HepG2 (cell line): ENCODE measurements at regions not wholly inside any gene's neighbourhood (a gene's known extent, or its start where the extent isn't known, plus 50 kb on each side); places are given as distances from the start of the nearest gene placed in this dataset.

Experiments used
- ATAC-seq: fragments of 200-7000 bp; cut with Tn5 transposase; 3 replicates; pipeline ENCODE4 v1.9.1; 2020; ENCODE audit warnings: mild to moderate bottlenecking, moderate library complexity
- BruUV-seq: library from RNA; stranded (reverse); fragments of 400-500 nt; replicated peaks from 2 replicates; lab custom pipeline; 2021; lab: Mats Ljungman, UMichigan
- CTCF ChIA-PET: fragments of 300-600 bp; formaldehyde crosslinking; extraction: SDS; loops from one replicate; lab custom pipeline; 2021; ENCODE audit warnings: low total read pairs, inconsistent platforms, low intra/inter-chr PET ratio; lab: Yijun Ruan, JAX
- POLR2A ChIA-PET: fragments of 350-600 bp; sonication (Branson Sonifier 250); formaldehyde crosslinking; loops from one replicate; lab custom pipeline; 2020; ENCODE audit warnings: antibody characterized with exemption, inconsistent platforms; lab: Yijun Ruan, JAX
- DNase-seq: peaks from one replicate; pipeline ENCODE4 v3.0.0-alpha.2; 2015; ENCODE audit warnings: low spot score
- FAIRE-seq: peaks from 3 replicates; lab custom pipeline; 2011; peaks lifted over from hg19 to GRCh38; lab: Jason Lieb, UNC
- H2AFZ ChIP-seq: one replicate; pipeline ENCODE4 v1.6.1; 2011; ENCODE audit warnings: low read length, inconsistent platforms
- H3K27ac ChIP-seq: fragments of 300-600 bp; 3 replicates; pipeline ENCODE4 v1.8.0; 2011; ENCODE audit warnings: mixed run types, mild to moderate bottlenecking, mixed read lengths, low read length, inconsistent platforms; ENCODE audit not compliant: insufficient read depth; ENCODE audit errors: extremely low read length
- H3K27me3 ChIP-seq, 2 experiments: fragments of 200-600 bp in 1 of 2; 2 replicates in 1 of 2; 3 replicates in 1 of 2; pipeline versions ENCODE4 v1.6.0 to v1.8.0; 2011; ENCODE audit warnings: low read length in 2 of 2, mild to moderate bottlenecking in 2 of 2, moderate library complexity in 2 of 2, inconsistent platforms in 1 of 2; ENCODE audit not compliant: insufficient read depth in 2 of 2, control insufficient read depth in 1 of 2
- H3K36me3 ChIP-seq, 2 experiments: fragments of 200-600 bp in 1 of 2; replicated peaks in 1 of 2; 2 replicates in 1 of 2; 3 replicates in 1 of 2; pipeline versions ENCODE4 v1.5.1 to v1.8.0; 2011; ENCODE audit warnings: low read length in 2 of 2, inconsistent platforms in 1 of 2; ENCODE audit not compliant: insufficient read depth in 2 of 2, control insufficient read depth in 1 of 2
- H3K4me1 ChIP-seq: 2 replicates; pipeline ENCODE4 v1.5.1; 2012; ENCODE audit warnings: low read length, inconsistent platforms; ENCODE audit not compliant: insufficient read depth
- H3K4me2 ChIP-seq: 2 replicates; pipeline ENCODE4 v1.6.0; 2011; ENCODE audit warnings: low read depth, low read length, inconsistent platforms
- H3K4me3 ChIP-seq, 3 experiments: fragments of 200-600 bp in 1 of 3; sonication (generic), shearing (Covaris generic) in 1 of 3; replicated peaks in 1 of 3; 2 replicates each; pipeline ENCODE4 v1.5.1; 2011 to 2016; ENCODE audit warnings: low read length in 3 of 3, inconsistent platforms in 2 of 3, low read depth in 2 of 3, mild to moderate bottlenecking in 2 of 3, control low read depth in 1 of 3, mixed read lengths in 1 of 3; ENCODE audit not compliant: insufficient read depth in 1 of 3
- H3K79me2 ChIP-seq: one replicate; pipeline ENCODE4 v1.6.1; 2011; ENCODE audit warnings: low read length, inconsistent platforms; ENCODE audit not compliant: insufficient read depth
- H3K9ac ChIP-seq: 2 replicates; pipeline ENCODE4 v1.6.0; 2011; ENCODE audit warnings: mild to moderate bottlenecking, low read depth, low read length, inconsistent platforms; ENCODE audit not compliant: insufficient read depth
- H3K9me3 ChIP-seq: 2 replicates; pipeline ENCODE4 v1.5.1; 2012; ENCODE audit warnings: mild to moderate bottlenecking, low read length
- H4K20me1 ChIP-seq: 2 replicates; pipeline ENCODE4 v1.6.0; 2011; ENCODE audit warnings: inconsistent platforms, mild to moderate bottlenecking, low read length, moderate library complexity; ENCODE audit not compliant: insufficient read depth
- CHCHD3 ChIP-seq: sonication (generic); formaldehyde crosslinking; IDR thresholded peaks from 2 replicates; pipeline ENCODE4 v1.8.0; 2022; ENCODE audit warnings: mild to moderate bottlenecking, missing genetic modification reagents, moderate library complexity
- HMGXB3 ChIP-seq: sonication (generic); formaldehyde crosslinking; IDR thresholded peaks from 2 replicates; pipeline ENCODE4 v1.4.0; 2020; ENCODE audit warnings: missing genetic modification reagents, borderline replicate concordance
- HNRNPL ChIP-seq: fragments of 200-400 bp; formaldehyde crosslinking; IDR thresholded peaks from 2 replicates; pipeline ENCODE4 v1.6.1; 2017; ENCODE audit warnings: mild to moderate bottlenecking, low read depth, low read length
- MAFF ChIP-seq: IDR thresholded peaks from 2 replicates; pipeline ENCODE4 v1.6.1; 2011; ENCODE audit warnings: low read depth, low read length, improper control_type of control experiment
- MAFK ChIP-seq, 2 experiments: IDR thresholded peaks in 1 of 2; conservative IDR thresholded peaks in 1 of 2; 2 replicates each; pipeline ENCODE4 v1.6.1; 2011; ENCODE audit warnings: improper control_type of control experiment in 2 of 2, low read length in 2 of 2
- NFIC ChIP-seq: IDR thresholded peaks from 2 replicates; pipeline ENCODE4 v1.6.1; 2012; ENCODE audit warnings: mild to moderate bottlenecking, low read length, inconsistent platforms
- SKI ChIP-seq: fragments of 450-650 bp; IDR thresholded peaks from one replicate; pipeline ENCODE4 v1.6.1; 2018; ENCODE audit warnings: mild to moderate bottlenecking; ENCODE audit not compliant: partially characterized antibody
- SNAPC2 ChIP-seq: sonication (generic); formaldehyde crosslinking; IDR thresholded peaks from 2 replicates; pipeline ENCODE4 v1.8.1; 2022; ENCODE audit warnings: mild to moderate bottlenecking, missing genetic modification reagents
- THYN1 ChIP-seq: sonication (generic); formaldehyde crosslinking; IDR thresholded peaks from 2 replicates; pipeline ENCODE4 v1.8.1; 2023; ENCODE audit warnings: low read depth, mild to moderate bottlenecking, moderate library complexity, missing genetic modification reagents, borderline replicate concordance
- ZBTB8A ChIP-seq: sonication (generic); formaldehyde crosslinking; IDR thresholded peaks from 2 replicates; pipeline ENCODE4 v1.4.0; 2020; ENCODE audit warnings: mild to moderate bottlenecking, low read depth, missing genetic modification reagents, borderline replicate concordance
- ZNF619 ChIP-seq: sonication (generic); formaldehyde crosslinking; IDR thresholded peaks from 2 replicates; pipeline ENCODE4 v1.4.0; 2020; ENCODE audit warnings: mild to moderate bottlenecking, missing genetic modification reagents
- WGBS: methylation state at CpG from one replicate; pipeline ENCODE4 v1.1.6; 2017; ENCODE audit warnings: low lambda C conversion rate; 5-methylcytosine and 5-hydroxymethylcytosine counted together
- in situ Hi-C: cut with HindIII; loops from 2 replicates; pipeline ENCODE4 v1.10.0; 2017; ENCODE audit warnings: low pct_unique_long_range_greater_than_20kb; ENCODE audit not compliant: extremely low pct_ligation_motif_present
- intact Hi-C: fragments of 100-400 bp; cut with micrococcal nuclease; formaldehyde crosslinking; loops from one replicate; pipeline ENCODE4 v1.10.0; 2022; ENCODE audit not compliant: unreplicated experiment
- TF ChIP-seq, protein P1 (sequence below): sonication (generic); formaldehyde crosslinking; IDR thresholded peaks from 2 replicates; pipeline ENCODE4 v1.4.0; 2020; ENCODE audit warnings: mild to moderate bottlenecking, missing genetic modification reagents, borderline replicate concordance

DNA sequence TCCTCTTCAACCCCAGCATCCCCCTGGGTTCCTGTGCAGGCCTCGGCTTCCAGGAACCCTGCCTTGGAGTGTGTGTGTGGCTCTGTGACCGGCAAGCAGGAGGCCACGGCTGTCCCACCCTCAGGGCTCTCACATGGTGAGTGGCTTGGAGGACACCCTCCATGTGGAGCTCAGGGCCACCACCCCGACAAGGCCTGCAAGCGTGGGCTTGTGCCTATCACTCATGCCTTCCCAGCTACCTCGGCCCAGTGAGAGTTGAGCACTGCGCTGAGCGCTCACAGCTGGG lies 76.7 kb downstream of the DACT2 start (continued):
- no peak for TF ChIP-seq HMGXB3 (CRISPR knock-in tag)
- no peak for TF ChIP-seq ZBTB8A (CRISPR knock-in tag)
- TF ChIP-seq SKI, result no peak
- TF ChIP-seq, all 625 proteins: peak for 0

DNA sequence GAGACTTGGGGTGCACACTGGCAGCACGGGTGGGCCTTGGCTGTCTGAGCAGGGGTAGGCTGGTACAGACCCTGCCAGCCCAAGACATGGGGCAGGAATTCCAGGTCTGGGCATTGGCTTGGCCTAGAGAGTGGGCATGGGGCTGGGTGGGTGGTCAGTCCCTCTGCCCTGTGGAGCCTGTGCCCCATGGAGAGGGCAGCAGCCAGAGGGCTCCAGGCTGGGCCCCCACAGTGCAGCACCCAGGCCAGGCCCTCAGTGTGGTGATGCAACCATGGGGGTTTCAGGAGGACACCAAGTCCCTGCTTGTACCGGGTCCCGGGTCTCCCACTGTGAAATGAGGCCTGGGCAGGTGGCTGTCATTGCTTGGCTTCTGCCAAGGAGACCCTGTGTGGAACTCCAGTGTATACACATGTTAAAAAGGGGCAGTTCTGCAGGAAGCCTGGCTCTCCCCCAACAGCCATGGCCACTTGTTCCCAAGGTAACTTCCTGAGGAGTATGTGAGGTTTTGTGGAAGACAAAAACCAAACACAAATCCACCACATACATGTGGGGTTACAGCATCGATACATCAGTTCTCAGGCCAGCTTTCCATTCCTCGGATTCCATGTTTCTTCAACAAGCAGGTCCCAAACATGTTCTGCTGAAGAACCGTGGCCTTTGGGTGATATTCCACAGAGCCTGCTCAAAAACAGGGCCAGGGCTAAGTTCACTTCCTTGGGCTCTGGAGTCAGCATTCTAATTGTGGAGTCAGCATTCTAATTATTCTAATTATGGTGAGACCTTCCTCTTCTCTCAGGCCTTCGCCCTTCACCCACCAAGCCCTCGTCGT lies 77.3 kb downstream of the DACT2 start:
- intact Hi-C loops (no loop called here), in situ Hi-C loops (no loop called here)
- no peaks in the 10 kb centered on the region for H3K79me2 ChIP-seq
- BruUV-seq, result no TSS peak
- FAIRE-seq (no peak), DNase-seq (no peak), ATAC-seq (no peak)
- no peak overlapping the region for H3K9ac ChIP-seq
- WGBS, result 80% methylated on average over 9 of the region's 9 CpGs
- H3K27ac ChIP-seq, result no peak overlapping the region
- H3K9me3 ChIP-seq, result no peaks in the 10 kb centered on the region
- POLR2A ChIA-PET, result no interaction called here
- CTCF ChIA-PET, result no interaction called here
- no peaks in the 10 kb centered on the region for H3K36me3 ChIP-seq
- no peaks in the 10 kb centered on the region for H3K27me3 ChIP-seq
- H3K4me2 ChIP-seq, result no peak overlapping the region
- H3K4me1 ChIP-seq, result peaks cover 92% of the 10 kb centered on the region
- no peak overlapping the region for H2AFZ ChIP-seq
- no peak overlapping the region for H3K4me3 ChIP-seq
- no peaks in the 10 kb centered on the region for H4K20me1 ChIP-seq
- TF ChIP-seq, protein P1, sequence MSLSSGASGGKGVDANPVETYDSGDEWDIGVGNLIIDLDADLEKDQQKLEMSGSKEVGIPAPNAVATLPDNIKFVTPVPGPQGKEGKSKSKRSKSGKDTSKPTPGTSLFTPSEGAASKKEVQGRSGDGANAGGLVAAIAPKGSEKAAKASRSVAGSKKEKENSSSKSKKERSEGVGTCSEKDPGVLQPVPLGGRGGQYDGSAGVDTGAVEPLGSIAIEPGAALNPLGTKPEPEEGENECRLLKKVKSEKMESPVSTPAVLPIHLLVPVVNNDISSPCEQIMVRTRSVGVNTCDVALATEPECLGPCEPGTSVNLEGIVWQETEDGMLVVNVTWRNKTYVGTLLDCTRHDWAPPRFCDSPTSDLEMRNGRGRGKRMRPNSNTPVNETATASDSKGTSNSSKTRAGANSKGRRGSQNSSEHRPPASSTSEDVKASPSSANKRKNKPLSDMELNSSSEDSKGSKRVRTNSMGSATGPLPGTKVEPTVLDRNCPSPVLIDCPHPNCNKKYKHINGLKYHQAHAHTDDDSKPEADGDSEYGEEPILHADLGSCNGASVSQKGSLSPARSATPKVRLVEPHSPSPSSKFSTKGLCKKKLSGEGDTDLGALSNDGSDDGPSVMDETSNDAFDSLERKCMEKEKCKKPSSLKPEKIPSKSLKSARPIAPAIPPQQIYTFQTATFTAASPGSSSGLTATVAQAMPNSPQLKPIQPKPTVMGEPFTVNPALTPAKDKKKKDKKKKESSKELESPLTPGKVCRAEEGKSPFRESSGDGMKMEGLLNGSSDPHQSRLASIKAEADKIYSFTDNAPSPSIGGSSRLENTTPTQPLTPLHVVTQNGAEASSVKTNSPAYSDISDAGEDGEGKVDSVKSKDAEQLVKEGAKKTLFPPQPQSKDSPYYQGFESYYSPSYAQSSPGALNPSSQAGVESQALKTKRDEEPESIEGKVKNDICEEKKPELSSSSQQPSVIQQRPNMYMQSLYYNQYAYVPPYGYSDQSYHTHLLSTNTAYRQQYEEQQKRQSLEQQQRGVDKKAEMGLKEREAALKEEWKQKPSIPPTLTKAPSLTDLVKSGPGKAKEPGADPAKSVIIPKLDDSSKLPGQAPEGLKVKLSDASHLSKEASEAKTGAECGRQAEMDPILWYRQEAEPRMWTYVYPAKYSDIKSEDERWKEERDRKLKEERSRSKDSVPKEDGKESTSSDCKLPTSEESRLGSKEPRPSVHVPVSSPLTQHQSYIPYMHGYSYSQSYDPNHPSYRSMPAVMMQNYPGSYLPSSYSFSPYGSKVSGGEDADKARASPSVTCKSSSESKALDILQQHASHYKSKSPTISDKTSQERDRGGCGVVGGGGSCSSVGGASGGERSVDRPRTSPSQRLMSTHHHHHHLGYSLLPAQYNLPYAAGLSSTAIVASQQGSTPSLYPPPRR (CRISPR knock-in tag), result no peak
- TF ChIP-seq HNRNPL, result 0 out of 2 replicates have a peak, but pooled peaks have one; percentile 36
- no peak for TF ChIP-seq CHCHD3 (CRISPR knock-in tag)
- TF ChIP-seq THYN1, result no peak
- no peak for TF ChIP-seq ZNF619 (CRISPR knock-in tag)
- TF ChIP-seq SNAPC2 (CRISPR knock-in tag), result 0 out of 2 replicates have a peak, but pooled peaks have one; percentile 30
- TF ChIP-seq NFIC, result no peak
- peak; percentile 69 for TF ChIP-seq MAFF
- peak; percentile 64 to 78; a peak in 3 of 4 replicates for TF ChIP-seq MAFK (conservative IDR thresholded peaks at IDR 0.05 in 1 of 2, IDR thresholded peaks at IDR 0.05 in 1 of 2; ENCODE audit: low read length in 2 of 2)
